Hematopoietic multipotent progenitor cell treated with erythropoietin and hydrocortisone succinate and interleukin-3 and kit ligand, for 4 days (in vitro differentiated cells): ENCODE measurements at regions not wholly inside any gene's neighbourhood (a gene's known extent, or its start where the extent isn't known, plus 50 kb on each side); places are given as distances from the start of the nearest gene placed in this dataset.
"Not testable (repeated sequence)": the region's sequence is repeated elsewhere in the genome, so short reads cannot be mapped to it uniquely, and the experiment has no call there.

Experiments used
- DNase-seq: peaks from one replicate; pipeline ENCODE4 v3.0.0-alpha.2; 2015

- DNase-seq, result peak; percentile 9
Observed at GRCh38 chr14:35986219-35986573, 160.1 kb downstream of the BRMS1L start.

DNA sequence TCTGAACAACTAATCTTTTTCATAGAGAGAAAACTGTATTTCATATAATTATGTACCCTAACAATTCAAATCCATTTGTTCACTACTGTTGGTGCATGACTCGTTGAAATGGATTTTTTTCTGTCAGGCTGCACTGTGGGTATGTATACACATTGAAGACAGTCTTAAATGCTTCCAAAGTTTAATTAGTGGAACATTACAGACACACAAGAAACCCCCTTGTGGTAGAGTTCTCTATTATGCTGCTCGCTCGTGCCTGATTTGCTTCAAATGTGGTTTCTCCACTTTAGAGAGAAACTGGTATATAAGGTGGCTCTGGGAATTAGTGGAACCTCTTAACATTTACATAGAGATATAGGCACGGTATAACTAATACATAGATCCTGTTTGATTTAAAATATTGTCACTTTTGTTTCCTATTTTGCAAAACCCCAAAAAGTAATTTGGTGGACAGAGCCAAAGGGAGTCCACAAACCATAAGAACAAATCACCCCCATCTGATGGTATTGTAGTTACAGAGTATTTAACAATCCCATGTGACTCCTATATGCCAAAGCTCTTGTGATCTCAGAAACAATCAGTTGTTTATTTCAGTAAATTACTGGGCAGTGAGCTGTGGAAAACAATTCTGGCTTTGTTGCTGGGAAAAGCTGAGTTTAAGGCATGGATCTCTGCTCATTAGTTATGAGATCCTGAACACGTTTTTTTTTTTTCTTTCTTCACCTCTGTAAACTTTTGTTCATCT, 159.5 kb downstream of the BRMS1L start:
- peak; percentile 5 for DNase-seq

DNA sequence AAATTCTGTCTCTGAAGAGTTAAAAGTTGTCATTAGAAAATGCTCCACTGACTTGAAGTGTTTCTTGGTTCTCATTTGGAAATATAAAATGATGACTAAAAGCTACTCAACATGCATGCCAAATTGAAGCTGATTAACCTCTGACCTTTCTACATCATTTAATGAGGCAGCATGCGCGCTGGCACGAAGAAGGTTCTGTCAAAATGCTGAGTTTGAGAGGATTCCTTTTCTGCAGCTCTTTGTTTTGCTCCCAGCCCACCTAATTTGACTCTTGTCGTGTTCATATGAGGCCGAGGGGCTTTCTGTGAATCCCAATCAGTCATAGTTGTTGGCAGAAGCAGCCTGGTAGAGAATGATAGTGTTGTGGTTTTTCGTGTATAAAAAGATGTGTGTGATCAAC, 153.4 kb downstream of the BRMS1L start:
- no peak for DNase-seq

DNA sequence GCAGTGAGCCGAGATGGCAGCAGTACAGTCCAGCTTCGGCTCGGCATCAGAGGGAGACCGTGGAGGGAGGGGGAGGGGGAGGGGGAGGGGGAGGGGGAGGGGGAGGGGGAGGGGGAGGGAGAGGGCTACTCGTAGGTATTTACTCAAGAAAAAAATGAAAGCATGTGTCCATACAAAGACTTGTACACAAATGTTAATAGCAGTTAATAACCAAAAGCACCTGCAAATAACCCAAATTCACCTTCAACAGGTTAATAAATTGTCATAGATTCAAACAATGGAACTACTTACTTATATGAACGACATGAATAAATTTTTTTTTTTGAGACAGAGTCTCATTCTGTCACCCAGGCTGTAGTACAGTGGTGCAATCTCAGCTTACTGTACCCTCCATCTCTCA, 152.4 kb downstream of the BRMS1L start:
- DNase-seq, result no peak

DNA sequence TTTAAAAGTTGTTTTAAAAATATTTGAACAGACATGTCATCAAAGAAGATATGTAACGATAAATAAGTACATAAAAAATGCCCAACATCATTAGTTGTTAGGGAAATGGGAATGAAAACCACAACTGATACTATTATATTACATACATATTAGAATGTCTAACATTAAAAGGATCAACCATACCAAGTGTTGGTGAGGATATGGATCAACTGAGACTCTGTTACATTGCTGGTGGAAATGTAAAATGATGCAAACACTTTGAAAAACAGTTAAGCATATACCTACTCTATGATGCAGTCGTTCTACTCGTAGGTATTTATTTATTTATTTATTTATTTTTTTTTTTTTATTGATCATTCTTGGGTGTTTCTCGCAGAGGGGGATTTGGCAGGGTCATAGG, 149.7 kb downstream of the BRMS1L start:
- no peak for DNase-seq

DNA sequence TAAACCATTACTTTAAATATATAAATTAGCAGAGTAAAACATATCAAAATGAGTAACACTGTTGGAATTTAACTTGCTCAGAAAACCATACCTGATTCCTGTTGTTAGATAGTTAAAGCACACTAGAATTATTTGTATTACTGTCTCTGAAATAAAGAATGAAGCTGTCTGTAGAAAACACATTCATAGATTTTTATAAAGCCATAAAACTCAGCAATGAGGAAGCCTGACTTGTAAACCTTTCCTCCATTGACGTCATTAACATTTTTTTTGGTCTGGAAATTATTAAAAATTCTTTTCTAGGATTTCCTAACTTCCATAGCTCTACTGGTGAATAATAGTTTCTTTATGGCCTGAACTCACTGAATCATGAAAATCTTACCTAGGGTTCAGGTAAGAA, 147.6 kb downstream of the BRMS1L start:
- DNase-seq, result no peak

- no peak for DNase-seq
Observed at GRCh38 chr14:35971965-35972630, 146.0 kb downstream of the BRMS1L start.

DNA sequence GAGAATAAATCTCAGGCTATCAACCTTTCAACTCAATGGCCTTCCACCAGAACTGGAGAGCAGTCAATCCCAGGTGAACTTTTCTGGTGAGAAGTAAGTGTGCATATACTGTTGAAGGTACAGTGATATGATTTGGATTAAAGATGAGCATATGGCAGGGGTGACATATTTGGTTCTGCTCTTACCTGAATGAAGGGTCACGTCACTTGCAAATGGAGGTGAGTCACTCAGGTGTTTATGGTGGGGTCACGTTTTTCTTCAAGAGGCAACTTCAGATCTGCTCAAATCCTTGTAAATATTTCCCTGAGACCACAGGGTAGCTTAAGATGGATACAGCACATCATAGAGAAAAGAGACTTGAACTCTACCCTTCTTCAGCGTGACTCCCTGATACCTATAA, 143.2 kb downstream of the BRMS1L start:
- no peak for DNase-seq

DNA sequence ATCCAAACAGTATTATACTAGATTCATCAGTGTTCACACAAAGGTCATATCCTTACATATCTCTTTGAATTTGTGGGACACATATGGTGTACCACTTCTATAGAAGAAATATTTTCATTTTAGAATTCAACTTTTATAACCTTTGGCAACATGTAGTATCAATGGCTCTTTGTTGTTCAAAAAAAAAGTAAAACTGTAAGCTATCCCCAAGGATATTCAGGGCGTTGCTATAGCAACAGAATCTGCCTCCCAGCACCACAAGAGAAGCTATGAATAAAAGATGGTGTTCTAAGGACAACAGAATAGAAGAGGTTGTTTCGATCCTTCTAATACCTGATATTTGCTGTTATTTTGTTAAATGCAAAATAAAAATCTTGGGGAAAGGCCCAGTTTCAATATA, 139.3 kb downstream of the BRMS1L start:
- DNase-seq, result no peak

GRCh38 chr14:35964697-35965286, 138.7 kb downstream of the BRMS1L start:
- no peak for DNase-seq

DNA sequence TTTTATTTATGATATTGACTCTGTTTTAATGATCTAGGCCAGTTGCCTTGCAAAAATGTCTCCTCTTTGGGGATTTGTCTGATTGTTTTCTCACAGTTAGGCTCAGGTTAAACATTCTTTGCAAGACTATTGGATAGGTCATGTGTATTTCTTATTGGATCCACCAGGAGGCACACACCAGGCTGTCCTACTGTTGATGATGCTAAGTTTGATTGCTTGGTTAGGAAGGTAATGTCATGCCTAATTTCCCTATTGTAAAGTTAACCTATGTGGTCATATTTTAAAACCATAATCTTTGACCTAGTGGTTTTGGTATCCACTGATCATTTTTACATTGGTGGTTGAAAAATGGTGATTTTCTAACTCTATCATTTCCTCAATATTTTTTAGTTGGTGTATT, 137.1 kb downstream of the BRMS1L start:
- peak; percentile 15 for DNase-seq

DNA sequence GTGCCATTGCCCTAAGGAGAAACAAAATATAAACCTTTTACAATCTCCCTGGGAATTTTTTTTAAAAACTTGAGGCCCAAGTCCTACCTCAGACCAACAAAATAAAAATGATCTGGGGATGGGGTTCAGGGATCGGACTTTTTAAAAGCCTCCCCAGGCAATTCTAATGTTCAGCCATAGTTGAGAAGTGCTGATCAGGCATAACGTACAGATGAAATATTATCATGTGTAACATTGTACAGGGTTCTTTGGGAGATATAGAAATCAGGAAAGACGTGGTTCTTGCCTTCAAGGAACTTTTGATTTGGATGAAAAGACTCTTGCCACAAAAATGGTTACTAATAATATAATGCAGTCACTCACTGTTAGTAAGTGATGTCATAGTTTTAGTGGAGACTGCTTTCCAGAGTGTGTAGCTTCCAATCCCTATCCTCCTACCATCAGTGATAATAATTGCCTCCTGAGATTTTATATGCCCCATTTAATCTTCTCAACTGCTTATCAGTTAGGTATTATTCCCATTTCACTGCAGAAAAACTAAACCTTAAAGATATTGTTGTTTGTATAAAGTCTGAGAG, 135.6 kb downstream of the BRMS1L start:
- no peak for DNase-seq

GRCh38 chr14:35959835-35960234, 133.7 kb downstream of the BRMS1L start:
- DNase-seq, result no peak

- no peak for DNase-seq
Observed at GRCh38 chr14:35958499-35958898, 132.4 kb downstream of the BRMS1L start.

GRCh38 chr14:35956376-35957085, 130.4 kb downstream of the BRMS1L start:
- no peak for DNase-seq

- no peak for DNase-seq
Observed at GRCh38 chr14:35952584-35952983, 126.4 kb downstream of the BRMS1L start.

DNA sequence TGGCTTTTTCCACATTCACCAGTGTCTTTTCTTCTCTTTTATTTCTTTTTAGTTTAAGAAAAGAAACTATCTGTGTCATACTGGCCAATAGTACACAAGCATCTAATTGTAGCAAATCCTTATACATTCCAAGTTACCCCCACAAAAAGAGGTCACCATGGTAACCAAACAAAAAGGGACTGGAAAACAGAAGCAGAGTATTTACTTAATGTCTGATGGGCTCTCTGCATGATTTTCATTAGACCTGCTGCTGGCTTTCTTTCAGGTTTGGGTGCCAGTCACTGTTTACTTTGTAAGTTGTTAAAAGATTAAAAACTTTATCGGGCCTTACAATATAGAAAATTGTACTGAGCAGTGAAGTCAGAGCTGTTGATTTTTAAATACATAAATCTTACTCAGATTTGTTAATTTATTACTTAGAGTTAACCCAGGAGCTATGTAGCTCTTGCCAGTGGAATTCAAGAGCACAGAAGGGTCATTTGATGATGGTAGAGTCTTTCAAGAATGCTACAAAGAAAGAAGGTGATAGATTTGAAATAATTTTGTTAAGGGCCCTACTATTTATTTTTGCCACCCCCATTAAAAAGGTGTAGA, 123.9 kb downstream of the BRMS1L start:
- no peak for DNase-seq

DNA sequence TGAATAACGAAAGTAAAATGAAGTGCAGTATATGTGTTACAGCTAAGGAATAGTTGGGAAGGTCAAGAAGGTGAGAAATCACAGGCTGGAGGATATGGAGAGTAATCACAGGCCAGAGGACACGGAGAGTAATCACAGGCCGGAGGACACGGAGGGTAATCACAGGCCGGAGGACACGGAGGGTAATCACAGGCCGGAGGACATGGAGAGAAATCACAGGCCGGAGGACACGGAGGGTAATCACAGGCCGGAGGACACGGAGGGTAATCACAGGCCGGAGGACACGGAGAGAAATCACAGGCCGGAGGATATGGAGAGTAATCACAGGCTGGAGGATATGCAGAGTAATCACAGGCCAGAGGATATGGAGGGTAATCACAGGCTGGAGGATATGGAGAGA, 121.8 kb downstream of the BRMS1L start:
- not testable (repeated sequence) for DNase-seq

DNA sequence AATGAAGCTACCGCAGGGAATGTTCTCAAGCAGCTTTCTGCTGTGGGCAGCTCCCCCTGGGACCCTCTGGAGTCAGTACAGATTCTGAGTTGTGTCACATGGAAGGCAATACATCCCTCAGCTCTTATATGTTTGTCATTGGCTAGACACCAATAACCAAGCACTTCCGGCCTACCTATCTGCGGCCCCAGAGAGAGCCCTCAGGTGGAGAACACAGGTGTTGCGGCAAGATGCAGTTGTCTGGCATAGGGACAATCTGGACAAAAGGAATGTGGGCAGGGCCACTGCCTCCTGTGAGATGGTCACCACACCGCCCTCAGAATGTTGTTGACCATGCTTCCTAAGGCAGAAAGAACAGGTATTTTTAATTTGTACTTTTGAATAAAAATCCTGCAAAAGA, 118.7 kb downstream of the BRMS1L start:
- peak; percentile 40 for DNase-seq

- DNase-seq, result no peak
Observed at GRCh38 chr14:35940291-35940690, 114.2 kb downstream of the BRMS1L start.

DNA sequence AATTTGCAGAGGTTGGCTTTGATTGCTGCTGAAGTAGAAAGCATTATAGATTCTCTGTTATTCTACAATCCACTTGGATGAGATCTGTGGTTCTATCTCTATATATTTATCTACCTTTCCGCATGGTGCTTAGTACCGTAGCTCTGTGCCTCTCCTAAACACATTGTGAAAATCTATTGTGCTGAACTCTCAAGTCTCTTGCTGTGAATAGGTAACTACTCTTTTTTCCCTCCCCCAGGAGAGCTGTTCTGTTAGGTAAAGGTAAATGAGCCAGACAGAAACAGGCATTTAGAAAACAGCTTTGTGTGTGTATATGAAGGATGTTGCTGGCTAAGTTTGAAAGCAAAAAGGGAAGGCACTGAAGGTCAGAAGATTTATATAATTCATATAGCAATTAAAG, 112.6 kb downstream of the BRMS1L start:
- no peak for DNase-seq

GRCh38 chr14:35934499-35934898, 108.4 kb downstream of the BRMS1L start:
- DNase-seq, result no peak

DNA sequence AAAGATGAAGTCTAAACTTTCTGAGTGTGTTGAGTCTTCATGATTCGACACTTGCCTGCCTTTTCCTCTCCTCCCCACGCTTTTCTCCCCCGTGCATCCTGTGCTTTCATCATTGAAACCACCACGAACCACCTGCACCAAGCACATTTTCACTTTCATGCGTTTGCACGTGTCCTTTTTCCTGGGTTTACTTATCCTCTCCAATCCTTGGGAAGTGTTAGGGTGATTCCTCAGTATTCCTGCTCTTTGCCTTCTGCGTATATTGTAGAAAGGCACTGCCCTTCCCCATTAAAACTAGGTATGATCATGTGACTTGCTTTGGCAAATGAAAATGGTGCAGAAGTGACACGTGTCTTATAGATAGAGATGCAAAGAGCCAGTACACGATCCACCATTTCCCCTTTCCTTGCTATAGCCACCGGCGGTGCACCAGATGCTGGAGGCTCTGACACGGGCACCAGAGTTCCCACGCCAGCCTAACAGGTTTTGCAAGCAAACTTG, 106.6 kb downstream of the BRMS1L start:
- no peak for DNase-seq
